GM13976 (cell line): ENCODE measurements at regions not wholly inside any gene's neighbourhood (a gene's known extent, or its start where the extent isn't known, plus 50 kb on each side); places are given as distances from the start of the nearest gene placed in this dataset.

Source experiments
- DNase-seq: peaks from one replicate; pipeline ENCODE4 v3.0.0; 2012; ENCODE audit warnings: low spot score
- in situ Hi-C: fragments of 300-500 bp; cut with MboI; formaldehyde crosslinking; loops from one replicate; pipeline ENCODE4 v1.12.0; 2022; ENCODE audit warnings: low sequenced_read_pairs, mixed read lengths, inconsistent platforms; ENCODE audit not compliant: unreplicated experiment
- TF ChIP-seq, protein P1 (sequence below): IDR thresholded peaks from 2 replicates; pipeline ENCODE4 v1.5.1; 2012; ENCODE audit warnings: borderline replicate concordance, mild to moderate bottlenecking; ENCODE audit not compliant: insufficient read depth; ENCODE audit errors: extremely low read depth, missing control alignments, control extremely low read depth

DNA sequence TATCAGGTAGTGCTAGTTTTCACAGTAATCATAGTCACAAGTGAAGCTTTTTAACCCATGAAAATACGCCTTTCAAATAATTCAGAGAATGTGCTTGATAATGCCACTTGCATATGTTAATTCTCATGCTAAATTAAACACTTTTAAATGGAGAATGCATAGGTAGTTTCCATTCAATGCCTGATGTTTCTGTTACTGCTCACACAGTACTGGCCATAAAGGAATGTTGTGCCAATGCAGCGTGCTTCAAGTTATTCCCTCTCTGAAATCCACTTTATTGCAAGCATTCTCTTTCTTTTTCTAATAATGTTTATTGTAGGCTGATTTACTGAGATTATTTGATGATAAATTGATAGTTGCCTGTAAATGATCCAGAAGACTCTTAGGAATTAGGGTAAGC, 513.0 kb upstream of the KLF12 start:
- in situ Hi-C loops = no loop called here
- DNase-seq = no peak
- TF ChIP-seq, protein P1, sequence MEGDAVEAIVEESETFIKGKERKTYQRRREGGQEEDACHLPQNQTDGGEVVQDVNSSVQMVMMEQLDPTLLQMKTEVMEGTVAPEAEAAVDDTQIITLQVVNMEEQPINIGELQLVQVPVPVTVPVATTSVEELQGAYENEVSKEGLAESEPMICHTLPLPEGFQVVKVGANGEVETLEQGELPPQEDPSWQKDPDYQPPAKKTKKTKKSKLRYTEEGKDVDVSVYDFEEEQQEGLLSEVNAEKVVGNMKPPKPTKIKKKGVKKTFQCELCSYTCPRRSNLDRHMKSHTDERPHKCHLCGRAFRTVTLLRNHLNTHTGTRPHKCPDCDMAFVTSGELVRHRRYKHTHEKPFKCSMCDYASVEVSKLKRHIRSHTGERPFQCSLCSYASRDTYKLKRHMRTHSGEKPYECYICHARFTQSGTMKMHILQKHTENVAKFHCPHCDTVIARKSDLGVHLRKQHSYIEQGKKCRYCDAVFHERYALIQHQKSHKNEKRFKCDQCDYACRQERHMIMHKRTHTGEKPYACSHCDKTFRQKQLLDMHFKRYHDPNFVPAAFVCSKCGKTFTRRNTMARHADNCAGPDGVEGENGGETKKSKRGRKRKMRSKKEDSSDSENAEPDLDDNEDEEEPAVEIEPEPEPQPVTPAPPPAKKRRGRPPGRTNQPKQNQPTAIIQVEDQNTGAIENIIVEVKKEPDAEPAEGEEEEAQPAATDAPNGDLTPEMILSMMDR = no peak

DNA sequence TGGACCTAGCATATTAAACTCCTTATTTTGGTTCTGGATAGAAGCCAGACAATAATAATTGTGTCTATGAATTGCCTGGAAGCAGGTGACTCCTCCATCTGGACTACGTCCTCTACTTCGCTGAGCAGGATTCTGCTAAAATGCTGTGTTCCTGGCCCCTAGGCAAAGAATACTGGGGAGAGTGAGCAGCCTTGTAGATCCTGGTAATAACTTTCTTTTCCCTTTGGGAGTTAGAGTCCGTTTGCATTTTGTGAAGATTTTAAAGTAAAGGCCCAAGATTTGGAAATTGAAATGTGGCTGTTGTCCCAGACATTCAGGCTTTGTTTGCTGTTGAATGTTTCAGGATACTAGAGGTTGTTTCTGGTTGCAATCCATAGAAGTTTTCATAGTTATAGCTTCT, 511.9 kb upstream of the KLF12 start:
- TF ChIP-seq, protein P1 = no peak
- in situ Hi-C loops = no loop called here
- DNase-seq = no peak

DNA sequence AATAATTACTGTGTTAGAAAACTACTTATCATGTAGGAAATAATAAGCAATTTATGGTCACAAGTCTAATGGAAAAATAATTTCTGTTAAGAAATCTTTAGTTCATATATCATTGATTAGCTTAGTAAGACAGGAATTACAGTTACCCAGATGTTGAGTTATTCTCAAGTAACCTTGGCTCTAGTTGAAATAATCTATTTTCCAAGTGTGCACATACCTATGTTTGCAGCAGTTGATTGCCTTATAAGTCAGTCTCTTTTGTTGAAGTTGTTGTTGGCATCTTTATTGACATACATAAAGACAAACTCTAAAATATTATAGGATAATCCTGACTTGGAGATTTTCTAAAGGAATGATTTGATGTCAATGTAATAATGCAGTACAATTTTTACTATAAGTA, 511.4 kb upstream of the KLF12 start:
- TF ChIP-seq, protein P1 = no peak
- DNase-seq = no peak
- in situ Hi-C loops = no loop called here

DNA sequence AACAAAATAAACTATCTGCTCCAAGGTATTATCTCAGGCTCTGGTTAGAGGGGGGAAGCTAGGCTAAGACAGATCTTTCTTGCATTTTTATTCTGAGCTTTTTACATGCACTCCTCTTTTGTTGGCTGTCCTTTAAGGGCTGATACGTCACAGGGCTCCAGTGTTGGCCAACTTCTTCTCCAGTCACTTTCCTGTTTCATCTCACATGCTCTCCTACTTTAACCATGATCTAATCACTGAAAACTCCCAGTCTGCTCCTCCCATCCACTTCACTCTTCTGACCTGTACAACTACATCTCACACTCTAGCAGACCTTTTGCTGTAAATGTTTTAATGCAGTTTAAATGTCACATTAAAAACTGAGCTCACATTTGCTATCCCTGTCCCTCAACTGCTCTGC, 510.0 kb upstream of the KLF12 start:
- DNase-seq = no peak
- in situ Hi-C loops = no loop called here
- TF ChIP-seq, protein P1 = no peak

DNA sequence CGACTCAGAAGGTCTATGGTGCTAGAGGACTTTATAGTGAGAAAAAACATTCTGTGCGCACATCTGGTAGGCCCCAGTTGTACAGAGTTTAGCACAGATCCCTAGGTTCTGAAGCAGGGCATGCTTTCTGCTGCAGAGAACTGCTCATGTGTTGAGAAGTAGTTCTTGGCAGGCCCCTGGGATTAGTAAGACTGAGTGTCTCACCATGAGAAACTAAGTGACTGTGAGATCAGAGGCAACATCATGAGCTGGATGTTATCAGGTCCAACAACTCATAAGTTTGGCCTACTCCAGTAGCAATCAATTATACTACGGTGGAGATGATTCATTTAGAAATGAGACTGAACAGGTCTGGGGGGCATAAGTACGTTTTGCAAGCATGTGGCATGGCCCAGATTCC, 507.4 kb upstream of the KLF12 start:
- DNase-seq = no peak
- in situ Hi-C loops = no loop called here
- TF ChIP-seq, protein P1 = no peak

DNA sequence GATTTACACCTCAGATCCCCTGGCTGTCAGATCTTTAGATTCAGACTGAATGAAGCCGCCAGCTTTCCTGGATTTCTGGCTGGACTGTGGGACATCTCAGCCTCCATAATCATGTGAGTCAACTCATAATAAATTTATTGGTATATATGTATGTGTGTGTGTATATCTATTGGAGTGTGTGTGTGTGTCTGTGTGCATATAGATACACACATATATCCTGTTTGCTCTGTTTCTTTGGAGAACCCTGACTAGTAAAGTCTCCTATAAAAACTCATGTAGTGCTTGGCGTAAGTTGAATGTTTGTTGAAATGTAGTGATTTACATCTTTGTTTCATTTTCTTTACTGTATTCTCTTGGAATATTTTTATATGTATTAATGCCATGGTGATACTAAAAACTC, 499.5 kb upstream of the KLF12 start:
- DNase-seq = no peak
- TF ChIP-seq, protein P1 = no peak
- in situ Hi-C loops = no loop called here

DNA sequence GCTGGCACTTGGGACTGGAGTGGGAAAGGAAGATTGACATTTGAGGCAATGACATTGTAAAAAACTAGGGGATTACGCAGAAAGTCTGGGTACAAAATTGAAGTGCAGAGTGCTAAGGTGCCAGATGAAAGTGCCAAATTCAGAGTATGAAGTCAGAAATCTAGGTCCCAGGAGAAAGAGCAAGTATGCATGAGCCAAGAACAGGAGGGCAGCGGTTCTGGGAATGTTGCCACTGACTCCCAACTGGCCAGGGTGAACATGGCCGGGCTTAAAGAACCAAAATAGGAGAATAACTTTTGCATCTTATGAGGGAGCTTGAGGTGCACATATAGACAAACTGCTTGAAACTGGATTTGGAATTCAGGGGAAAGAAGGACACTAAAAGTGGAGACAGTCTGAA, 495.8 kb upstream of the KLF12 start:
- DNase-seq = no peak
- TF ChIP-seq, protein P1 = no peak
- in situ Hi-C loops = no loop called here
